Stimulated activated CD4-positive, alpha-beta T cell treated with anti-CD3 and anti-CD28 coated beads, Interleukin-15, amount 100 ng/mL, for 1 hour (primary cell): ENCODE measurements at regions not wholly inside any gene's neighbourhood (a gene's known extent, or its start where the extent isn't known, plus 50 kb on each side); places are given as distances from the start of the nearest gene placed in this dataset.
"Not testable (repeated sequence)": the region's sequence is repeated elsewhere in the genome, so short reads cannot be mapped to it uniquely, and the experiment has no call there.

Experiments
- DNase-seq, 2 donors: peaks; one replicate each; pipeline ENCODE4 v3.0.0-alpha.2; 2020; ENCODE audit warnings: low read depth in 1 of 2, low spot score in 1 of 2

- no peak for DNase-seq
Observed at GRCh38 chr19:28150129-28150528, 1062.8 kb downstream of the UQCRFS1 start.

- no peak for DNase-seq
Observed at GRCh38 chr19:28148554-28148953, 1064.4 kb downstream of the UQCRFS1 start.

GRCh38 chr19:28142258-28142657, 1070.7 kb downstream of the UQCRFS1 start:
- no peak for DNase-seq

- no peak for DNase-seq
Observed at GRCh38 chr19:28140201-28140600, 1072.8 kb downstream of the UQCRFS1 start.

- no peak for DNase-seq
Observed at GRCh38 chr19:28137772-28138171, 1075.2 kb downstream of the UQCRFS1 start.

GRCh38 chr19:28136796-28137195, 1076.2 kb downstream of the UQCRFS1 start:
- no peak for DNase-seq

GRCh38 chr19:28135825-28136224, 1077.1 kb downstream of the UQCRFS1 start:
- DNase-seq: no peak

GRCh38 chr19:28134311-28134710, 1078.6 kb downstream of the UQCRFS1 start:
- no peak for DNase-seq

- not testable (repeated sequence) for DNase-seq
Observed at GRCh38 chr19:28130881-28131280, 1082.1 kb downstream of the UQCRFS1 start.

- DNase-seq: no peak
Observed at GRCh38 chr19:28130066-28130511, 1082.9 kb downstream of the UQCRFS1 start.

- DNase-seq: no peak
Observed at GRCh38 chr19:28128341-28128740, 1084.6 kb downstream of the UQCRFS1 start.

GRCh38 chr19:28126135-28126898, 1086.6 kb downstream of the UQCRFS1 start:
- no peak for DNase-seq

- DNase-seq: no peak
Observed at GRCh38 chr19:28122734-28123133, 1090.2 kb downstream of the UQCRFS1 start.

- DNase-seq: no peak
Observed at GRCh38 chr19:28118235-28118634, 1094.7 kb downstream of the UQCRFS1 start.

- no peak for DNase-seq
Observed at GRCh38 chr19:28117143-28117542, 1095.8 kb downstream of the UQCRFS1 start.

- DNase-seq: not testable (repeated sequence)
Observed at GRCh38 chr19:28116379-28116778, 1096.6 kb downstream of the UQCRFS1 start.

GRCh38 chr19:28103921-28104320, 1109.0 kb downstream of the UQCRFS1 start:
- DNase-seq: no peak

- DNase-seq: not testable (repeated sequence)
Observed at GRCh38 chr19:28084659-28085157, 1128.2 kb downstream of the UQCRFS1 start.

- no peak for DNase-seq
Observed at GRCh38 chr19:28076628-28077027, 1136.3 kb downstream of the UQCRFS1 start.

GRCh38 chr19:28075229-28075628, 1137.7 kb downstream of the UQCRFS1 start:
- DNase-seq: no peak

- DNase-seq: no peak
Observed at GRCh38 chr19:28074773-28075172, 1138.2 kb downstream of the UQCRFS1 start.

- DNase-seq: no peak
Observed at GRCh38 chr19:28067882-28068281, 1145.1 kb downstream of the UQCRFS1 start.

GRCh38 chr19:28066988-28067387, 1146.0 kb downstream of the UQCRFS1 start:
- no peak for DNase-seq
